ENCODE measurements at regions not wholly inside any gene's neighbourhood (a gene's known extent, or its start where the extent isn't known, plus 50 kb on each side); places are given as distances from the start of the nearest gene placed in this dataset.

- TF ChIP-seq CTCF (IDR thresholded peaks at IDR 0.05; ENCODE audit: low read depth, low read length) (no peak), EZH2phosphoT487 (IDR thresholded peaks at IDR 0.05; ENCODE audit: low read depth) (no peak)
These were observed 359.5 kb downstream of the DTHD1 start for GRCh38 chr4:36640876-36641275.
